HG03039 (cell line): ENCODE measurements at regions not wholly inside any gene's neighbourhood (a gene's known extent, or its start where the extent isn't known, plus 50 kb on each side); places are given as distances from the start of the nearest gene placed in this dataset.

Source experiments
- ATAC-seq: cut with Tn5 transposase; IDR thresholded peaks from one replicate; pipeline ENCODE4 v1.9.1; 2021; ENCODE audit warnings: mild to moderate bottlenecking, moderate library complexity; ENCODE audit not compliant: unreplicated experiment

DNA sequence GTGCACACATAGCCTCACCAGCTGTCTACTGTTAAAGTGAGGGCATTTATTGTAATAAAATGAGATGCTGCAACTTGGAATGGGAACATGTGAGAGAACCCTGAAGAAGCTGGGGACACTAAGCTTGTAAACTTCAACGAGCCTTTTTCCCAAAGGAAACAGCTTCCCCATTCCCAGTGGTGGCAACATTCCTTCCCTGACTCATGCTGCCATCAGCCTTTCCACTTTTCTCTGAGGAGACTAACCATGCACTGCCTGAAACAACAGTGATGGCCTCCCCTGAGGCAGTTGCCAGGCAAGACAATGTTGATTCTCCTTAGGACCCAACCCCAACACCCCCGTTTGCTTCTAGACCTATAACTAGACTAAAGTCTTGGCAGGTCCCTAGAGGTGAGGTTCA lies 928.3 kb downstream of the GLUD2 start:
- no peak for ATAC-seq

DNA sequence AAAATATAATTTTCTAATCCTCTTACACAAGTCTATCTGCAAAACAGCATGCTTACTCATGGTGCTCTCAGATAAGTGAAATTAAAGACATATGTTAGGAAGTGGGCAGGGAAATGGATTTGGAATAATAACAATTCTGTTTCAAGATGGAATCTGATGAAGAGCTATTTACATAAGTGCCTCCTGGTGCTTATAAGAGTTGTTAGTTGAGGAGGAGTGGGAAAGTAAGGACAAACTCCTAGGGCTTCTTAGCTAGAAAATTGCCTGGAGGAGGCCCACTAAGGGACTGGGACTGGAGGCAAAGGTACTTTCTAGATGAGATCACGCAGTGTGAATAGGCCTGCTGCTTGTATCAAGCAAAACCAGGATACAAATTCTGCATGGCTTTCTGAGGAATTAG lies 939.8 kb downstream of the GLUD2 start:
- no peak for ATAC-seq

DNA sequence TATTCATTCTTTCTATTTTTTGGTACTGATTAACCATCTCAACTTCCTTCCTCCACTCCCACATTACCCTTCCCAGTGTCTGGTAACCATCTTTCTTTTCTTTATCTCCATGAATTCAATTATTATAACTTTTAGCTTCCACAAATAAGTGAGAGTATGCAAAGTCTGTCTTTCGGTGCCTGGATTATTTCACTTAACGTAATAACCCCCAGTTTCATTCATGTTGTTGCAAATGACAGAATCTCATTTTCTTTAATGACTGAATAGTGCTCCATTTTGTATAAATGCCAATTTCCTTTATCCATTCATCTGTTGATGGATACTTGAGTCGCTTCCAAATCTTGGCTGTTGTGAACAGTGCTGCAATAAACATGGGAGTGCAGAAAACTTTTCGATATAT lies 940.4 kb downstream of the GLUD2 start:
- no peak for ATAC-seq

DNA sequence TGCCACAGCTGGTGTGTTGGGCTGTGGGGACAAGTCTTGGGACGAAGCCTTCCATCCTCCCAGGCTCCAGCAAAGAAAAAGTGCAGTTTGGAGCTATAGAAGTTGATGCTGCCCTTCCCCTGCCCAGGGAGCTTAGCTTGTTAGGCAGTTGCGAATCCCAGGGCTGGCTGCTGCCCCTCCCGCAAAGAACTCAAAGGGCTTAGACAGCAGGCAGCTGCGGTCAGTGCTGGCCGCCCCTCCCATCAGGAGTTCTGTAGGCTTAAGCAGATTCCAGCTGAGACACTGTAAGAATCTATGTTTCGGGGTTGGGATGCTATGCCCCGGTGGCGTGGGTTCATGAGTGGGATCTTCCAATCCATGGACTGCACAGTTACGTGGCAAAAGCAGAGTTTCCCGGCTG lies 956.7 kb downstream of the GLUD2 start:
- no peak for ATAC-seq

DNA sequence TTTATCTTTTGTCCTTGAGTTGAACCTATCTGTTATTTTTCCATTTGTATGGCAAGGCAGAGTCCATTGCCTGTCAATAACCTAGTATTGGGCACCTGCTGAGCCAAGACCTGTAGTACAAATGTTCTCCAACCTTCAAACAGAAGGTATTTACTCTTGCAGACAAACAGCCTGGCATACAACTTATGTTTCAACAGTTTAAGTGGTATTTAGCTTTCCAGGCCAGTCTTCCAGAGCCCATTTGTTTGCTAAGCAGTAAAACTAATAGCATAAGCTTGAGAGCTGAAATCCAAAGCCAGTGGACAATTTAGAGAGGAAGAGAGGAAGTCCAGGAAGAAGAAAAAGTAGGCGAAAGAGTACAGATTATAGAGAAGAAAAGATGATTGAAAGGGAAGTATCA lies 979.3 kb downstream of the GLUD2 start:
- no peak for ATAC-seq

DNA sequence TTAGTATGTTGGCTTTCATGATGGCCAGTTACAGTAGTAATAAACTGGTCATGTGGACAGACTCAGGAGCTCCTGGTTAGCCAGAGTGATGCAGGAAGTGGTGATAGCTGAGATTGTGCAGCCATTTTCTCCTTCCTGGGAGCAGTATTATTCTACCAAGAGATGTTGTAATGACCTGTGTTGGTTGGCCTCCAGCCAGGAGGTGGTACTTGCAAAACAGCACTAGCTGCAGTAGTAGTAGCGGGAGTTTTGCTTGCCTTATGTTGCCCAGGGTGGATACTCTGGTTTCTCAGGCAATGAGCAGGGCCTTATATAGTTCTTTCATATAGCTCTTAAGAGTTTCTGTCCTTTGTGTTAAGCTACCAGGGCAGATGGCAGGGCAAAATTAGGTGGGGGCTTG lies 998.8 kb downstream of the GLUD2 start:
- ATAC-seq = no peak

DNA sequence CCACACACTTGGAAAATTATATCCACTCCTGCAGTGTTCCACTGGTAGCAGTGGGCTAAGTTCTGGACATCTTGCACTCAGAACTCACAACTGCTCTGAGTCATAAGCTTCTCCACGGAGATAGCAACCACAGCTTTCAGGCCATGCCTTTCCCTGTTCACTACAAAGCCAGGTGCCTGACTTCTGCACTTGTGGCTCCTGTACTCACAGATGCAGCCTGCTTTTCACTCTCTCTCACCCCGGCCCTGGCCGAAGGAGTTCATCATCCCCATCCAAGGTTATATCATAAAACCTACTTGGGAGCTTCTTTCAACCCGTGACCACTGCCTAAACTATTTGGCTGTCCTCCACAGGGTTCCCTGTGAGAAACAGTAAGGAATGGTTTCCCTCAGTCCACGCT lies 999.4 kb downstream of the GLUD2 start:
- ATAC-seq = no peak

DNA sequence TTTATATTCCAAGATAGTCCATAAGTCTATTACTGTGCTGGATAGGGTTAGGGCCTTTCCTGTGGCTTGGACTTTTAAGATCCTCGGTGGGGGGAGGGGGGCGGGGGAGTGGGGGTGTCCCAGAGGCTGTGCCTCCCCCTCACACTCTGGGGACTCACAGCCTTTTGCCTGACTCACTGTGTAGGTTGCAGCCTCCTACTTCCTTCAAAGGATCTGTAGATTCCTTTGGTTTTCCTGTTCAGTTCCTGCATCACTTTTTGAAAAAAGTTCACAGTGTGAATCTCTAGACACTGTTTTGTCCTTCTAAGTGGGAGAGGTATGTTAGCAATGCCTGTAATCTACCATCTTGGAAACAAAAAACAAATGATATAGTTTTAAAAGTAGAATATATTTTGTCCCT lies 999.9 kb downstream of the GLUD2 start:
- no peak for ATAC-seq

DNA sequence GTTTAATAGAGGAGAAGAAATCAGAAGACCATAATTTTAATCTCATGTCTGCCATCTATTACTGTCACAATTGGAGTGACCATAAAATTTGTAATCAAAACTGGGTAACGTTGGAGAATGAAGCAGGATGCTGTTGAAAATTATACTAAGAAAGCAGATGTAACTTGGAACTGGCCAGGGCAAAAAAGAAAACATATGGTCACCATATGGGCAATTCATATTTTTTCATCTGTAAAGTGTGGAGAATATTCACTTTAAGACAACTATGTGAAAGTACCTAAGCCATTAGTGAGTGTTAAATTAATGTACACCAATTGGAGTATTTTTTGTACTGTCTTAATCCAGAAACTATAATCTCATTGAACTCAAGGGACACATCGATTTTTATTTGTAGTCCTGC lies 1008.0 kb downstream of the GLUD2 start:
- ATAC-seq = no peak

DNA sequence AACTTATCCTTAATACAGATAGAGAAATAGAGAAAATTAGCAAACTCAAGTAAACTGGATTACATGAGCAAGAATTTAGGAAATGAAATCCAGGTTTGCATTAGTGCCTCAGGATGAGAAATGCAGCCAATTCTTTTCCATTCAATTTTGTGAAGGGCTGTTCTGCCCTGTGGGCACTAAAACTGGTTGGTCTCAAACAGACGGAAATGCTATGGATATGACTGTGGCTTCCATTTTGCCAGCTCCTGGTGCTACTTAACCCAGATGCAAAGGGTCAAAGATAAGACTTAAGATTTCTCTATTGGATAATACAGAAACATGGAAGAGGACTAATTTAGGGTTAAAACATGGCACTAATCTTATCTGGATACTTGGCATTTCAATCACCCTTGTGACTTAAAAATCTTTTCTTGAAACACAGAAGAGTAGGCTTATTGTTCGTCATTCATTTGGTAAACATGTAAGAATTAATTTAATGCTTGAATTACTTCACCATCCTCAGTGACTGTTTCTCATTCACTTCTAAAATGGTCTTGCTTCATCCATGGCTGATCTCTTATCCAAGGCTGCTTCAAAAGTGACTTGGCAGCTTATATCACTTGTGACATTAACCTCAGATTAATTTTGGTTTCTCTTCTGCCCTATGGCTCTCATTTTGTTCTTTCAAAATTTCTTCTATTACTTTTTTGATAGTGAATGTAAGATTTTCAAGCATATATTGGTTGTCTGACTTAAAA lies 1008.7 kb downstream of the GLUD2 start:
- no peak for ATAC-seq

DNA sequence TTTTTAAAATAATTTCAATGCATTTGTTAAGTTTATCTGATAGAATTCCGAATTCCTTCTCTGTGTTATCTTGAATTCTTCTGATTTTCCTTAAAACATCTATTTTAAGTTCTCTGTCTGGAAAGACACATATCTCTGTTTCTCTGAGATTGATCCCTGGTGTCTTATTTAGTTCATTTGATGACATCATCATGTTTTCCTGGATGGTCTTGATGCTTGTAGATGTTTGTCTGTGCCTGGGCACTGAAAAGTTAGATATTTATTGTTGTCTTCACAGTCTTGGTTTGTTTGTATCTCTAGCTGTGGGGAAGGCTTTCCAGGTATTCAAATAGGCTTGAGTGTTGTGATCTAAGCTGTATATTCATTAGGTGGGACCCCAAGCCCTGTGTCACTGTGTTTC lies 1028.8 kb downstream of the GLUD2 start:
- ATAC-seq = no peak

DNA sequence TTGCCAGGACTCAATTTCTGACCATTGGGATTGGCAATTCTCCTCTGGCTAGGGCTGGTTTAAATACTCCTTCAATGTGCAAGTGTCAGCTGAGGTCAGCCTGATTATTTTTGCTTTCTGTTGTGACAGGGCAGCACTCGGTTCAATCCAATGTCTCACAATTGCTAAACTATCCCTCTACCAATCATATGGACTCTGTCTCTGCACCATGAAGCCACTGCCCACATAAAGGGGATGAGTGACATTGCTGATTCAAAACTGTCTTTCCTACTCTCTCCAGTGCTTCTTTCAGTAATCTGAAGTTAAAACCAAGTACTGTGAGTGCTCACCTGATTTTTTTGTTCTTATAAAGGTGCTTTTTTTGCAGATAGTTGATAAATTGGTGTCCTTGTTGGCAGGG lies 1030.7 kb downstream of the GLUD2 start:
- ATAC-seq = no peak

DNA sequence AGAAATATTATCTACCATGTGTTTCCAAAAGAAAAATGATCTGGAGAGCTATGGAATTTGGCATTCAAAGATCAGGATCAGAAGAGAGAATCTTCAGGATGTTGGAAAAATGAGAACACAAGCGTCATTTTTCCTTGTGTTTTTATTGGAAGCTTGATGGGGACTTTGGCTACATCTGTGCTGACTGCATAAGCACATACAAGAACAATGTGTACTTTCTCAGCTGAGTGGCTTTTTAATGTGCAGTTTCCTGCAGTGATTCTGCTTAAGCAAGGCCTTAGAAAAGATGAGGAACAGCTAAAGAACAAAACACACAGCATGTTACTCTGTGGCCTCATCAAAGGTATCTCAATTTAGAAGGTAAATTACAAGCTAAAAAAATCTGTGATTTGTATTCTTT lies 1039.9 kb downstream of the GLUD2 start:
- ATAC-seq = no peak

DNA sequence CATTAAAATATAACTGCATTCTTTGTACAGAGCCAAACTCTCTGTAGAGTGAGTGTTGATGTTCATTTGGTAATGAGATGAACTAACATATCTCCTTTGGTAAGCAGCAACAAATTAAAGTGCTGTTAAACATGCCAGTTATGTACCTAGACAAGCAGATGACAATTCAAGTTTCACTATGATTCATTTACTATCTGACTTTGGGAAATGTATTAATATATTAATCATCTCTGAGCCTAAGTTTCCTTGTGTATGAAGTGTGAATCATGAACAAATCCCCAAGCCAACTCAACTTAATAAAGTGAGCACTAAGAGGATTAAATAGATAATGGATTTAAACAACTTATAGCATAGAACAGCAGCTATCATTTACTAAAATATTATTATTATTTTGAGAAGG lies 1044.2 kb downstream of the GLUD2 start:
- no peak for ATAC-seq

DNA sequence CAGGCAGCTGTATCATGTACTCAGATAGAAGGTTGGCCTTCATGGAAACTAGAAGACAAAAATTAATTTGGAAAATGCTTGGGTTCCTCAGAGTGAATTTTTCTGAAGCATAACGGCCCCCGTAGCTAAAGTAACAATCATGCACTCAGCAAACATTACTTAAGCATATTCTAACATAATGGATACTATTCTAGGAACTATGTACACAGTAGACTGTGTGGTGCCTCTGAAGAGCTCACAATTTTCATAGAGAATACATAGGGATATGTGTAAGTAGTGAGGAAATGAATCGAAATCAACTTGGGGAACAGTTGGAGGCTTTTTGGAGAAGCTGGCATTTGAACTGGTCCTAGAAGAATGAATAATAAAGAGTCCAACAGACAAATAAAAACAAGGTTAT lies 1045.0 kb downstream of the GLUD2 start:
- ATAC-seq = no peak

DNA sequence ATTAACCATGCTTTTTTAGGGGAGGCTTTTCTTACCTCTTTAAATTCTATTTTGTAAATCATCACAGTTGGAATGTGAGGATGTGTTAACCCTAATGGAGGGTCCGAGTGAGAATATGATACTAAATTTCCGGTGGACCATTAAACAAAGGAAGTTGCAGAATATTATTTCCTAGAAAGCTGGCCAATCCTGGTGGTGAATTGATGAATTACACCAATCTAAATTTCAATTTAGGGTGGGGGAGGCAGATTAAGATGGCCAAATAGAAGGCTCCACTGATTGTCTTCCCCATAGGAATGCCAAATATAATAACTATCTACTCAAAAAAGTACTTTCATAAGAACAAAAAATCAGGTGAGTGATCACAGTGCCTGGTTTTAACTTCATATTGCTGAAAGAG lies 1045.6 kb downstream of the GLUD2 start:
- no peak for ATAC-seq

DNA sequence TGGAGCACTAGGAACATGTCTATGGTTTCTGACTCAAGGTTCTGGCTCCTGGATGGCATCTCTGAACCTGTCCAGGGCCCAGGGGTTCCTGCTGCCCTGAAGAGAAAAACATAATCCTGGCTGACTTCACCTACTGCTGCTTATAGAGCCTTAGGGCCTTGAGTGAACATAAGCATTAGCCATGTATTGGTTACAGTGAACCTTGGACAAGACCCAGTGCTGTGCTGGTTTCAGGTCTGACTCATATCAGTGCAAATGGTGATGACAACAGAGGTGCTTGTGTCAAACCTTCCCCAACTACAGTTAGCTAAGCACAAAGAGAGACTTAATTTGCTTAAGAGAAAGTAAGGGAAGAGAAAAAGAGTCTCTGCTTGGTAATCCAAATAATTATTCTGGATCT lies 1047.2 kb downstream of the GLUD2 start:
- ATAC-seq = no peak

DNA sequence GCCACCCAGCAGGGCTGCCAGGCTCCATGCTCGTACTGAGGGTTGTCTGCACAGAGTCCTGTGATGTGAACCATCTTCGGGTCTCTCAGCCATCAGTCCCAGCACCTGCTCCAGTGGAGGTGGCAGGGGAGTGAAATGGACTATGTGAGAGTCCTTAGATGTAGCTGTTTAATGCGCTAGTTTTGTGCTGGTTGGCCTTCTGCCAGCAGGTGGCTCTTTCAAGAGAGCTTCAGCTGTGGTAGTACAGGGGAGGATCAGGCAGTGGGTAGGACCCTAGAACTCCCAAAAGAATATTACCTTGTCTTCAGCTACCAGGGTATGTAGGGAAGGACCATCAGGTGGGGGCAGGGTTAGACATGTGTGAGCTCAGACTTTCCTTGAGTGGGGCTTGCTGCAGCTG lies 1066.0 kb downstream of the GLUD2 start:
- ATAC-seq = no peak

DNA sequence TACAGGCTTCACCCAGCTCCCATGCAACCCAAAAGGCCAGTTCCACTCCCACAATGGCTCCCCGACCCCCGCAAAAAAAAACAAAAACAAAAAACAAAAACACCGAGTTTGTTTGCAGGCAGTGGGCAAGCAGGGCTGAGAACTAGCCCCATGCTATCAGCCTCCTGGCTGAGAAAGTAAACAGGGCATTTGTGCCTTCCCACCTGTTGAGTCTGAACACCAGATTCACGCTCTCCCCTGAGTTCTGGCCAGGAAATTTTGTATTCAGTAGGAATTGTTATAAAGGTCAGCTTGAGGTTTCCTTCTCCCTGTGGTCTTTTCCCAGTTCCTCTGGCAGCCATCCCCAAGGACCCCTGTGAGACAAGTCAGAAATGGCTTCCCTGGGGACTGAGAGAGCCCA lies 1066.5 kb downstream of the GLUD2 start:
- ATAC-seq = no peak

DNA sequence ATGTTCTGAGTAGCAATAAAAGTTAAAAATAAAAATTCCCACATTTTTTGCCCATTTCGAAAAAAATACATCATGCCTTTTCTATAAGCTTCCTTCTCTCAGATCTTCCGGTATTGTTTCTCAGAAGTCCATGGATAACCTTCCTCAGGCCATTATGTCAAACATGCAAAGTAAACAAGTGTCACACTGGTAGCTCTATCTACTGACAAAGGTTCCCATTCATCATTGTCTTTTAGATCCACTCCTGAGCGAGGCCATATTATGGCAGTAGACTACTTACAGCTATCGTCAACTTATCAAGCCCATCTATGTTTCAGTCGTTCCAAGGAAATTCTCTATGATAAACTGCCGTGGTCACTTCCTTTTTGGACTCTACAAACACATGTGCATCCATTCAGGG lies 1068.2 kb downstream of the GLUD2 start:
- ATAC-seq = no peak

DNA sequence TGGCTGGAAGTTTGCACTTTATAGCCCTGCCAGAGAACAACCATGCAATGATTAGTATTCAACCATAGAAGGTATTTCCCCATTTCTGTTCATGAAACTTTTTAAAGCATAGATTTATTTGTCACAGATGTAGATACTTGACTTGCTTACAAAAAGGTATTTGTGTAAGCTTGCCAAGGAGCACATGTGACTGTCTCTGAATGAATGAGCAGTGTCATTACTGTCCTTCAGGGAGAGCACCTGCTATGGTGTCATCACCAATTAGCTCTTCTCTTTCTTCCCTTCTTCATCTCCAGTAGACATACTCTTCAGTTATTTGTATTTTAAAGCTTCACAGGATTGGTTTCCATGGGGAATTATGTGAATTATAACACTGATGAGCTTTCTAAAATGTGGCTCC lies 1064.7 kb upstream of the GRIA3 start:
- no peak for ATAC-seq

DNA sequence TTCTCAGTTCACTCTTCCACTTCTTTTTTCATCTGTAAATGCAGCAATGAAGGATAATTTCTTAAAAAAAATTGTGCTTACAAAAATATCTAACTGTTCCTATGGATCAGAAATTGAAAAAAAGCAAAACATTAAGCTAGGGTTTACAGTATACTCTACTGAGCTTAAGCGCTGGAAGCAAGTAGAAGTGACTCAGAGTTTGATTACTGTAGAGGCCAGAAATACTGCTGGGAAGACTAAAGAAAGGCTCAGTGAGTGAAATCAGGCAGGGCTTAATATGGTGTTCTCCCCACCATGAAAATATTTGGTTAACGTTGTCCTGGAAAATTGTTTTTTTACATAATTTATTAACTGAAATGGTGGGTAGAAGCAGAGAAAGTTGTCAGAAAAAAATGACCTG lies 1061.8 kb upstream of the GRIA3 start:
- no peak for ATAC-seq

DNA sequence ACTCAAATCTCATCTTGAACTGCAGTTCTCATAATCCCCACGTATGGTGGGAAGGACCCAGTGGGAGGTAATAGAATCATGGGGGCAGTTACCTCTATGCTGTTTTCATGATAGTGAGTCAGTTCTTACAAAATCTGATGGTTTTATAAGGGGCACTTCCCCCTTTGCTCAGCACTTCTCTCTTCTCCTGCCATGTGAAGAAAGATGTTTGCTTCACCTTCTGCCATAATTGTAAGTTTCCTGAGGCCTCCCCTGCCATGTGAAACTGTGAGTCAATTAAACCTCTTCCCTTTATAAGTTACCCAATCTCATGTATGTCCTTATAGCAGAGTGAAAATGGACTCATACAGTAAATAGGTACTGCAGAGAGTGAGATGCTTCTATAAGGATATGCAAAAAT lies 1050.6 kb upstream of the GRIA3 start:
- ATAC-seq = no peak

DNA sequence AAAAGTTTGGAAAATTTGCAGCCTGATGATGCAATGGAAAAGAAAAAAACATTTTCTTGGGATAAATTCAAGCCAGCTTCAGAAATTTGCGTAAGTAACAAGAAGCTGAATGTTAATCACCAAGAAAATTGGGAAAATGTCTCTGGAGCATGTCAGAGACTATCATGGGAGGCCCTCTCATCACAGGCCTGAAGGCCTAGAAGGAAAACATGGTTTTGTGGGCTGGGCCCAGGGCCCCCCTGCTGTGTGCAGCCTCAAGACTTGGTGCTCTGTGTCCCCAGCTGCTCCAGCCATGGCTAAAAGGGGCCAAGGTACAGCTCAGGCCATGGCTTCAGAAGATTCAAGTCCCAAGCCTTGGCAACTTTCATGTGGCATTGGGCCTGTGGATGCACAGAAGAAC lies 1049.8 kb upstream of the GRIA3 start:
- no peak for ATAC-seq
